Kidney (tissue), 13 donors: ENCODE measurements at regions not wholly inside any gene's neighbourhood (a gene's known extent, or its start where the extent isn't known, plus 50 kb on each side); places are given as distances from the start of the nearest gene placed in this dataset.

Experiments
- DNase-seq, 5 donors: peaks; one replicate each; pipeline ENCODE4 v3.0.0-alpha.2; 2013 to 2020
- FAIRE-seq: peaks from 2 replicates; lab custom pipeline; 2012; peaks lifted over from hg19 to GRCh38; lab: Jason Lieb, UNC
- H3K27ac ChIP-seq, 2 donors: one replicate each; pipeline ENCODE4 v1.7.0; 2013; ENCODE audit warnings: low read depth in 2 of 2, low read length in 2 of 2, inconsistent platforms in 1 of 2
- H3K27me3 ChIP-seq: one replicate; pipeline ENCODE4 v1.7.1; 2013; ENCODE audit warnings: low read length, inconsistent platforms; ENCODE audit not compliant: control insufficient read depth, insufficient read depth
- H3K36me3 ChIP-seq, 3 donors: one replicate each; pipeline versions ENCODE4 v1.7.0 to v1.7.1; 2013; ENCODE audit warnings: low read length in 3 of 3, control low read depth in 1 of 3, inconsistent platforms in 1 of 3; ENCODE audit not compliant: insufficient read depth in 3 of 3, control insufficient read depth in 2 of 3
- H3K4me1 ChIP-seq, 3 donors: one replicate each; pipeline versions ENCODE4 v1.7.0 to v1.7.1; 2013; ENCODE audit warnings: low read length in 3 of 3, inconsistent platforms in 1 of 3, low read depth in 1 of 3; ENCODE audit not compliant: control insufficient read depth in 2 of 3, insufficient read depth in 2 of 3
- H3K4me3 ChIP-seq, 3 donors: one replicate each; pipeline versions ENCODE4 v1.7.0 to v1.8.1; 2013; ENCODE audit warnings: low read length in 3 of 3, control low read depth in 1 of 3, inconsistent platforms in 1 of 3
- H3K9ac ChIP-seq, 3 donors: one replicate each; pipeline versions ENCODE4 v1.7.0 to v1.7.1; 2013; ENCODE audit warnings: low read length in 3 of 3, control low read depth in 1 of 3, inconsistent platforms in 1 of 3
- H3K9me3 ChIP-seq, 3 donors: one replicate each; pipeline versions ENCODE4 v1.7.0 to v1.7.1; 2013; ENCODE audit warnings: low read length in 3 of 3, control low read depth in 1 of 3, inconsistent platforms in 1 of 3; ENCODE audit not compliant: control insufficient read depth in 2 of 3, insufficient read depth in 1 of 3
- intact Hi-C: fragments of 100-400 bp; cut with DNase I; formaldehyde crosslinking; loops from one replicate; pipeline ENCODE4 v1.11.1; 2022
- TF ChIP-seq, protein P1 (sequence below): IDR thresholded peaks from 3 replicates; pipeline ENCODE4 v1.5.1; 2012; ENCODE audit warnings: mild to moderate bottlenecking, moderate library complexity, borderline replicate concordance; ENCODE audit not compliant: insufficient read depth; ENCODE audit errors: extremely low read depth
- donor health status: control.
- donor health status: control.
- donor health status: control.
- donor health status: control.
- donor health status: control.
- donor health status: DM: yes; HTN: yes; CAD: no.
- donor health status: Normal renal cell carcinoma (clear cell type).

DNA sequence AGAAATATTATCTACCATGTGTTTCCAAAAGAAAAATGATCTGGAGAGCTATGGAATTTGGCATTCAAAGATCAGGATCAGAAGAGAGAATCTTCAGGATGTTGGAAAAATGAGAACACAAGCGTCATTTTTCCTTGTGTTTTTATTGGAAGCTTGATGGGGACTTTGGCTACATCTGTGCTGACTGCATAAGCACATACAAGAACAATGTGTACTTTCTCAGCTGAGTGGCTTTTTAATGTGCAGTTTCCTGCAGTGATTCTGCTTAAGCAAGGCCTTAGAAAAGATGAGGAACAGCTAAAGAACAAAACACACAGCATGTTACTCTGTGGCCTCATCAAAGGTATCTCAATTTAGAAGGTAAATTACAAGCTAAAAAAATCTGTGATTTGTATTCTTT is 1039.9 kb downstream of the GLUD2 start:
- Histone ChIP-seq H3K27ac (no peak overlapping the region), H3K4me3 (no peak overlapping the region), H3K4me1 (no peaks in the 10 kb centered on the region), H3K9me3 (no peaks in the 10 kb centered on the region), H3K9ac (no peak overlapping the region), H3K27me3 (no peaks in the 10 kb centered on the region), H3K36me3 (no peaks in the 10 kb centered on the region)
- TF ChIP-seq, protein P1, sequence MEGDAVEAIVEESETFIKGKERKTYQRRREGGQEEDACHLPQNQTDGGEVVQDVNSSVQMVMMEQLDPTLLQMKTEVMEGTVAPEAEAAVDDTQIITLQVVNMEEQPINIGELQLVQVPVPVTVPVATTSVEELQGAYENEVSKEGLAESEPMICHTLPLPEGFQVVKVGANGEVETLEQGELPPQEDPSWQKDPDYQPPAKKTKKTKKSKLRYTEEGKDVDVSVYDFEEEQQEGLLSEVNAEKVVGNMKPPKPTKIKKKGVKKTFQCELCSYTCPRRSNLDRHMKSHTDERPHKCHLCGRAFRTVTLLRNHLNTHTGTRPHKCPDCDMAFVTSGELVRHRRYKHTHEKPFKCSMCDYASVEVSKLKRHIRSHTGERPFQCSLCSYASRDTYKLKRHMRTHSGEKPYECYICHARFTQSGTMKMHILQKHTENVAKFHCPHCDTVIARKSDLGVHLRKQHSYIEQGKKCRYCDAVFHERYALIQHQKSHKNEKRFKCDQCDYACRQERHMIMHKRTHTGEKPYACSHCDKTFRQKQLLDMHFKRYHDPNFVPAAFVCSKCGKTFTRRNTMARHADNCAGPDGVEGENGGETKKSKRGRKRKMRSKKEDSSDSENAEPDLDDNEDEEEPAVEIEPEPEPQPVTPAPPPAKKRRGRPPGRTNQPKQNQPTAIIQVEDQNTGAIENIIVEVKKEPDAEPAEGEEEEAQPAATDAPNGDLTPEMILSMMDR = no peak
- intact Hi-C loops = no loop called here
- peak in 1 of 5 donors; percentile 24 for DNase-seq
- FAIRE-seq = no peak

DNA sequence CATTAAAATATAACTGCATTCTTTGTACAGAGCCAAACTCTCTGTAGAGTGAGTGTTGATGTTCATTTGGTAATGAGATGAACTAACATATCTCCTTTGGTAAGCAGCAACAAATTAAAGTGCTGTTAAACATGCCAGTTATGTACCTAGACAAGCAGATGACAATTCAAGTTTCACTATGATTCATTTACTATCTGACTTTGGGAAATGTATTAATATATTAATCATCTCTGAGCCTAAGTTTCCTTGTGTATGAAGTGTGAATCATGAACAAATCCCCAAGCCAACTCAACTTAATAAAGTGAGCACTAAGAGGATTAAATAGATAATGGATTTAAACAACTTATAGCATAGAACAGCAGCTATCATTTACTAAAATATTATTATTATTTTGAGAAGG is 1044.2 kb downstream of the GLUD2 start:
- Histone ChIP-seq H3K36me3 (no peaks in the 10 kb centered on the region), H3K27ac (no peak overlapping the region), H3K9ac (no peak overlapping the region), H3K9me3 (no peaks in the 10 kb centered on the region), H3K4me3 (no peak overlapping the region), H3K27me3 (no peaks in the 10 kb centered on the region), H3K4me1 (no peaks in the 10 kb centered on the region)
- TF ChIP-seq, protein P1 = no peak
- intact Hi-C loops = no loop called here
- no peak for DNase-seq
- no peak for FAIRE-seq

DNA sequence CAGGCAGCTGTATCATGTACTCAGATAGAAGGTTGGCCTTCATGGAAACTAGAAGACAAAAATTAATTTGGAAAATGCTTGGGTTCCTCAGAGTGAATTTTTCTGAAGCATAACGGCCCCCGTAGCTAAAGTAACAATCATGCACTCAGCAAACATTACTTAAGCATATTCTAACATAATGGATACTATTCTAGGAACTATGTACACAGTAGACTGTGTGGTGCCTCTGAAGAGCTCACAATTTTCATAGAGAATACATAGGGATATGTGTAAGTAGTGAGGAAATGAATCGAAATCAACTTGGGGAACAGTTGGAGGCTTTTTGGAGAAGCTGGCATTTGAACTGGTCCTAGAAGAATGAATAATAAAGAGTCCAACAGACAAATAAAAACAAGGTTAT is 1045.0 kb downstream of the GLUD2 start:
- Histone ChIP-seq H3K4me1 (no peaks in the 10 kb centered on the region), H3K27me3 (no peaks in the 10 kb centered on the region), H3K9me3 (no peaks in the 10 kb centered on the region), H3K9ac (no peak overlapping the region), H3K36me3 (no peaks in the 10 kb centered on the region), H3K4me3 (no peak overlapping the region), H3K27ac (no peak overlapping the region)
- DNase-seq = no peak
- no peak for FAIRE-seq
- TF ChIP-seq, protein P1 = no peak
- intact Hi-C loops = no loop called here

DNA sequence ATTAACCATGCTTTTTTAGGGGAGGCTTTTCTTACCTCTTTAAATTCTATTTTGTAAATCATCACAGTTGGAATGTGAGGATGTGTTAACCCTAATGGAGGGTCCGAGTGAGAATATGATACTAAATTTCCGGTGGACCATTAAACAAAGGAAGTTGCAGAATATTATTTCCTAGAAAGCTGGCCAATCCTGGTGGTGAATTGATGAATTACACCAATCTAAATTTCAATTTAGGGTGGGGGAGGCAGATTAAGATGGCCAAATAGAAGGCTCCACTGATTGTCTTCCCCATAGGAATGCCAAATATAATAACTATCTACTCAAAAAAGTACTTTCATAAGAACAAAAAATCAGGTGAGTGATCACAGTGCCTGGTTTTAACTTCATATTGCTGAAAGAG is 1045.6 kb downstream of the GLUD2 start:
- FAIRE-seq = no peak
- Histone ChIP-seq H3K9me3 (no peaks in the 10 kb centered on the region), H3K36me3 (no peaks in the 10 kb centered on the region), H3K27me3 (no peaks in the 10 kb centered on the region), H3K27ac (no peak overlapping the region), H3K4me1 (no peaks in the 10 kb centered on the region), H3K9ac (no peak overlapping the region), H3K4me3 (no peak overlapping the region)
- DNase-seq = no peak
- intact Hi-C loops = no loop called here
- TF ChIP-seq, protein P1 = no peak
